ENCODE measurements at regions not wholly inside any gene's neighbourhood (a gene's known extent, or its start where the extent isn't known, plus 50 kb on each side); places are given as distances from the start of the nearest gene placed in this dataset.

DNA sequence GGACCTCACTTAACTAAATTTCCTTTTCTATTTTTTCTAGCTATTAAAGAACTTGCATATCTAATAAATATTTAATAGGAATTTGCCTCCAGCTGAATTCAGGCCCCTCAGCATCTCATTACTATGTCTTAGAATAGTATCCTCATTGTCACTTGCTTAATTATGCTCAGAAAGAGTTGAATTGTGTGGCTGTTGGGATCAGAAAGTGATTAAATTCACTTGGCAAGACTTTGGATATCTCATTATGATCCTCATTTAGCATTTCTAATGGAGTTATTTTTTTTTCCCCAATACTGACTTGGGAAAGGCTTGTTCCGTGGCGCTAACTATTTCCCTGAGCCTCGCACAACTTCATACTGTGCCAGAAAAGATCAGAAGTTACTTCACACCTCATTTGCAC is 158.8 kb downstream of the IDS start:
- TF ChIP-seq EGR1 (IDR thresholded peaks at IDR 0.05) (no peak), CEBPB (IDR thresholded peaks at IDR 0.05) (no peak), TEAD4 (IDR thresholded peaks at IDR 0.05) (no peak)
- TF ChIP-seq, protein P1, sequence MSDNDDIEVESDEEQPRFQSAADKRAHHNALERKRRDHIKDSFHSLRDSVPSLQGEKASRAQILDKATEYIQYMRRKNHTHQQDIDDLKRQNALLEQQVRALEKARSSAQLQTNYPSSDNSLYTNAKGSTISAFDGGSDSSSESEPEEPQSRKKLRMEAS (IDR thresholded peaks at IDR 0.05): no peak

DNA sequence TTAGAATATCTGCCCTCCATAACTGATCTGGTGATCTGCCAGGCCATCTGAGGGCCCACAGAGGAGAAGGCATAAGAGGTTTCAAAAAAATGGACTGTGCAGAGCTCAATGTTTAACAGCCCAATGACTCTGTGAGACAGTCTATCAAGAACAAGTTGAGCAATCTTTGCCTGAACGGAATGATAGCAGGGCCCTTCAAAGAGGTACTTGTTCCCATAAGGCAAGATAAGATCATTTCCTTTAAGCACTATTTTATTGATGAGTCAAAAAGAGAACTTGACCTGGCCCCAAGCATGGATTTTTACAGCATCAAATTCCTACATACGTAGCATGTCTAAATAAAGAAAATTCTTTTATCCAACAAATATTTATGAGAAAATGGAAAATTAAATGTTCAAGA is 182.8 kb downstream of the IDS start:
- TF ChIP-seq CREB1 (IDR thresholded peaks at IDR 0.05; ENCODE audit: low read depth) (no peak), ZBTB7A (IDR thresholded peaks at IDR 0.05; ENCODE audit: low read depth) (no peak), TCF12 (IDR thresholded peaks at IDR 0.05; ENCODE audit: low read depth) (no peak), EP300 (IDR thresholded peaks at IDR 0.05; ENCODE audit: borderline replicate concordance) (no peak), NFIC (IDR thresholded peaks at IDR 0.05) (no peak), YY1 (IDR thresholded peaks at IDR 0.05; ENCODE audit: low read depth) (no peak), CEBPB (IDR thresholded peaks at IDR 0.05) (no peak), TEAD4 (IDR thresholded peaks at IDR 0.05) (no peak), RAD21 (IDR thresholded peaks at IDR 0.05; ENCODE audit: low read depth) (no peak), EGR1 (IDR thresholded peaks at IDR 0.05) (no peak), TAF1 (IDR thresholded peaks at IDR 0.05; ENCODE audit: low read depth) (no peak), FOXM1 (IDR thresholded peaks at IDR 0.05; ENCODE audit: borderline replicate concordance, low read depth) (no peak)
- TF ChIP-seq, protein P1 (IDR thresholded peaks at IDR 0.05): no peak
- TF ChIP-seq, protein P2, sequence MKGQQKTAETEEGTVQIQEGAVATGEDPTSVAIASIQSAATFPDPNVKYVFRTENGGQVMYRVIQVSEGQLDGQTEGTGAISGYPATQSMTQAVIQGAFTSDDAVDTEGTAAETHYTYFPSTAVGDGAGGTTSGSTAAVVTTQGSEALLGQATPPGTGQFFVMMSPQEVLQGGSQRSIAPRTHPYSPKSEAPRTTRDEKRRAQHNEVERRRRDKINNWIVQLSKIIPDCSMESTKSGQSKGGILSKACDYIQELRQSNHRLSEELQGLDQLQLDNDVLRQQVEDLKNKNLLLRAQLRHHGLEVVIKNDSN (IDR thresholded peaks at IDR 0.05): no peak
- TF ChIP-seq, protein P3, sequence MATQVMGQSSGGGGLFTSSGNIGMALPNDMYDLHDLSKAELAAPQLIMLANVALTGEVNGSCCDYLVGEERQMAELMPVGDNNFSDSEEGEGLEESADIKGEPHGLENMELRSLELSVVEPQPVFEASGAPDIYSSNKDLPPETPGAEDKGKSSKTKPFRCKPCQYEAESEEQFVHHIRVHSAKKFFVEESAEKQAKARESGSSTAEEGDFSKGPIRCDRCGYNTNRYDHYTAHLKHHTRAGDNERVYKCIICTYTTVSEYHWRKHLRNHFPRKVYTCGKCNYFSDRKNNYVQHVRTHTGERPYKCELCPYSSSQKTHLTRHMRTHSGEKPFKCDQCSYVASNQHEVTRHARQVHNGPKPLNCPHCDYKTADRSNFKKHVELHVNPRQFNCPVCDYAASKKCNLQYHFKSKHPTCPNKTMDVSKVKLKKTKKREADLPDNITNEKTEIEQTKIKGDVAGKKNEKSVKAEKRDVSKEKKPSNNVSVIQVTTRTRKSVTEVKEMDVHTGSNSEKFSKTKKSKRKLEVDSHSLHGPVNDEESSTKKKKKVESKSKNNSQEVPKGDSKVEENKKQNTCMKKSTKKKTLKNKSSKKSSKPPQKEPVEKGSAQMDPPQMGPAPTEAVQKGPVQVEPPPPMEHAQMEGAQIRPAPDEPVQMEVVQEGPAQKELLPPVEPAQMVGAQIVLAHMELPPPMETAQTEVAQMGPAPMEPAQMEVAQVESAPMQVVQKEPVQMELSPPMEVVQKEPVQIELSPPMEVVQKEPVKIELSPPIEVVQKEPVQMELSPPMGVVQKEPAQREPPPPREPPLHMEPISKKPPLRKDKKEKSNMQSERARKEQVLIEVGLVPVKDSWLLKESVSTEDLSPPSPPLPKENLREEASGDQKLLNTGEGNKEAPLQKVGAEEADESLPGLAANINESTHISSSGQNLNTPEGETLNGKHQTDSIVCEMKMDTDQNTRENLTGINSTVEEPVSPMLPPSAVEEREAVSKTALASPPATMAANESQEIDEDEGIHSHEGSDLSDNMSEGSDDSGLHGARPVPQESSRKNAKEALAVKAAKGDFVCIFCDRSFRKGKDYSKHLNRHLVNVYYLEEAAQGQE (IDR thresholded peaks at IDR 0.05; ENCODE audit: low read depth): no peak

DNA sequence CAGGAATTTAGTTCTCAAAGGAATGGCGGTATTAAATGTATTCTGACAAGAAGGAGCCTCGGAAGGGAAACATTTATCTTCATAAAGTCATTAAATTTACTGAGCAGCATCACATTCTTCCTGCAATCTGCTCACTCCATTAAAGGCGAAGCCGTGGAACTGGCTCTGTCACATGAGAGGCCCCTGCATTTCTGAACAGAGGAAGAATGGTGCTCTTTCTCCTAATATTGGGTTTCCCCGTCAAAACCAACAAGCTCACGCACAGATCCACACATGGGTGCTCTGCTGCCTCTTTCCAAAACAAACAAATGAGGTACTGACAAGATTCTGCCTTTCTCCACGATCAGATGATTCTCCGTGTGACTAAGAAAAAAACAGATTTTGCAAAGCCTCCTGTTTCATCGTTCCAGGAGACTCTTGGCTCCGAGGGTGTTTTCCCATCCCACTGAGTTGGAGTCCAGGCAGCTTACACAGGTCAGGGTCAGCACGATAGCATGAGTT is 191.2 kb downstream of the IDS start:
- TF ChIP-seq, protein P2 (IDR thresholded peaks at IDR 0.05): no peak
- TF ChIP-seq YY1 (IDR thresholded peaks at IDR 0.05; ENCODE audit: low read depth) (no peak), TCF12 (IDR thresholded peaks at IDR 0.05; ENCODE audit: low read depth) (no peak), CEBPB (IDR thresholded peaks at IDR 0.05) (no peak), CREB1 (IDR thresholded peaks at IDR 0.05; ENCODE audit: low read depth) (no peak), TEAD4 (IDR thresholded peaks at IDR 0.05) (no peak)
- TF ChIP-seq, protein P1 (IDR thresholded peaks at IDR 0.05): no peak

DNA sequence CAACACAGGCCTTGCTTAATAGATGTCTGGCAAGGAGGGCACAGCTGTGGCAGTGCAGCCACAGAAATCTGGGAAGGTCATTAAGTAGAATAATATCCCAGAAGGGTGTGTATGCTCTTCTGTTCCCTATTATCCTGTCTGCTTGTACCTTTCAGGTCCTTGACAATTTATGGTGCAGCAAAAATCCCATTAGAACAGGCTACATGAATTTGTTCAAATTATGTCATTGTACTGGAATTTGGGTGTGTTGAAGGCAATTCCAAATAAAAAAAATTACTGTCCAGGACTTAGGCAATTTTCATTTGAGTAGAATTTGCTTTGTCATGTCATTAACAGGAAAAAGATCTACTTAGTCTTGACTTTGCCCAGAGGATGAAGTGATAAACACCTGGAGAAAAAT is 192.1 kb downstream of the IDS start:
- TF ChIP-seq EP300 (IDR thresholded peaks at IDR 0.05; ENCODE audit: borderline replicate concordance): no peak
- TF ChIP-seq, protein P1 (IDR thresholded peaks at IDR 0.05): no peak
- no peak for TF ChIP-seq ZBTB7A (IDR thresholded peaks at IDR 0.05; ENCODE audit: low read depth)
- no peak for TF ChIP-seq TAF1 (IDR thresholded peaks at IDR 0.05; ENCODE audit: low read depth)
- TF ChIP-seq CEBPB (IDR thresholded peaks at IDR 0.05): no peak
- TF ChIP-seq CREB1 (IDR thresholded peaks at IDR 0.05; ENCODE audit: low read depth): no peak
- TF ChIP-seq TEAD4 (IDR thresholded peaks at IDR 0.05): no peak
- TF ChIP-seq, protein P3 (IDR thresholded peaks at IDR 0.05; ENCODE audit: low read depth): no peak
- no peak for TF ChIP-seq YY1 (IDR thresholded peaks at IDR 0.05; ENCODE audit: low read depth)
- no peak for TF ChIP-seq FOXM1 (IDR thresholded peaks at IDR 0.05; ENCODE audit: borderline replicate concordance, low read depth)
- no peak for TF ChIP-seq RAD21 (IDR thresholded peaks at IDR 0.05; ENCODE audit: low read depth)
- no peak for TF ChIP-seq NFIC (IDR thresholded peaks at IDR 0.05)
- TF ChIP-seq EGR1 (IDR thresholded peaks at IDR 0.05): no peak
- TF ChIP-seq, protein P2 (IDR thresholded peaks at IDR 0.05): no peak

DNA sequence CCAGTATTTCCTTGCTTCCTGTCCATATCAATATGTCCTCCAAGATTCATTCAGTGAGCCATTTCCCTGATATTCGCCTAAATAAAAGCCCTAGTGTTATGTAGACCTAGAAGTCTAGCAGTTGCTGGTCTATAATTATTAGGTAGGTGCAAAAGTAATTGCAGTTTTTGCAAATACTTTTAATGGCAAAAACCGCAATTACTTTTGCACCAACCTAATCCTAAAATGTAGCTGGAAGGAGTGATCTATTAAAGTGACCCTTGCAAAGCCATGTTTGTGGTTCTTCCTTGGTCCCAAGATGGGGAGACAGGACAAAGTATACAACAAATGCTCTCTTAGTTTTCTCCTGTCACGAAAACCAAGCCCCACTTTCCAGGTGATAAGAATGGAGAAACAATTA is 193.0 kb downstream of the IDS start:
- TF ChIP-seq, protein P2 (IDR thresholded peaks at IDR 0.05): no peak

Measured in Ishikawa (cell line).